ENCODE measurements at regions not wholly inside any gene's neighbourhood (a gene's known extent, or its start where the extent isn't known, plus 50 kb on each side); places are given as distances from the start of the nearest gene placed in this dataset.

DNA sequence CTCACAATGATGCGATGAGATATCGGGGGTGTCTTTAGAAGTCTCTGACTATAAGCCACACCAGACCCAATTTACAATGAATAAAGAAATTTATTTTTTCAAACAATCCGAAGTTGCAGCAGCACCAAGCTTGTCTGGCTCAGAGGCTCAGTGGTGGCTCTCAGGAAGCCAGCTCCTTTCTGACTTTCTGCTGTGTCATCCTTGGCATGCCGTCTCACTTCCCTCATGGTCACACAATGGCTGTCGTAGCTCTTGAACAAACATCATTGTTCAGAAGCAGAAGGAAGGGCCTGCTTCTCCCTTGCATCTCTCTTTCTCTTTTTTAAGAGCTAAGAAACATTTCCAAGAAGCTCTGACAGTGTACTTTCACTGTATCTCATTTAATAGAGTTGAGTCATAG, 299.0 kb downstream of the DOK5 start:
- no peak for TF ChIP-seq CTCF (IDR thresholded peaks at IDR 0.05)
- DNase-seq (ENCODE audit: low spot score), result no peak
- H3K4me3 ChIP-seq, result no peak overlapping the region
- H3K27ac ChIP-seq, result no peak overlapping the region

GRCh38 chr20:54773643-54774000, 298.2 kb downstream of the DOK5 start:
- H3K4me3 ChIP-seq, result no peak overlapping the region
- DNase-seq (ENCODE audit: low spot score), result no peak
- no peak for TF ChIP-seq CTCF (IDR thresholded peaks at IDR 0.05)
- H3K27ac ChIP-seq, result no peak overlapping the region

DNA sequence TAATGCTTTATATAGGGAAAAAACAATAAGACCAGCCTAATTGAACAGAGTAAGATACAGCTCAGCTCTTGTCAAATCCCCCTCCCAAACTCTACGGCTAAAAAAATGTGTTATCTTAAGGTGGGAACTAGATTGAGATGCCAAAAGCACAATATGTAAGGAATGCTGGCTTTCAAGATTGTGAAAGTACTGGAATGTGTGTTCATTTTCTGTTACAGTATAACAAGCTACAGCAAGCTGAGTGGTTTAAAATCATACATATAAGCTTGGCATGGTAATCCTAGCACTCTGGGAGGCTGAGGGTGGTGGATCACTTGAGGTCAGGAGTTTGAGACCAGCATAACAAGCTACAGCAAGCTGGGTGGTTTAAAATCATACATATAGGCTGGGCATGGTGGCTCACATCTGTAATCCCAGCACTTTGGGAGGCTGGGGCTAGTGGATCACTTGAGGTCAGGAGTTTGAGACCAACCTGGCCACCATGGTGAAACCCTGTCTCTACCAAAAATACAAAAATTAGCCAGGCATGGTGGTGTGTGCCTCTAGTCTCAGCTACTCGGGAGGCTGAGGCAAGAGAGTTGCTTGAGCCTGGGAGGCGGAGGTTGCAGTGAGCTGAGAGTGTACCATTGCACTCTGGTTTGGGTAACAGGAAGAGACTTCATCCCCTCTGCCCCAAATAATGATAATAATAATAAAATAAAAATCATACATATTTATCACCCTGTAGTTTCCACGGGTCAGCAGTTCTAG, 297.7 kb downstream of the DOK5 start:
- DNase-seq (ENCODE audit: low spot score), result no peak
- Histone ChIP-seq H3K4me3 (no peak overlapping the region), H3K27ac (no peak overlapping the region)
- TF ChIP-seq CTCF (IDR thresholded peaks at IDR 0.05), result no peak

DNA sequence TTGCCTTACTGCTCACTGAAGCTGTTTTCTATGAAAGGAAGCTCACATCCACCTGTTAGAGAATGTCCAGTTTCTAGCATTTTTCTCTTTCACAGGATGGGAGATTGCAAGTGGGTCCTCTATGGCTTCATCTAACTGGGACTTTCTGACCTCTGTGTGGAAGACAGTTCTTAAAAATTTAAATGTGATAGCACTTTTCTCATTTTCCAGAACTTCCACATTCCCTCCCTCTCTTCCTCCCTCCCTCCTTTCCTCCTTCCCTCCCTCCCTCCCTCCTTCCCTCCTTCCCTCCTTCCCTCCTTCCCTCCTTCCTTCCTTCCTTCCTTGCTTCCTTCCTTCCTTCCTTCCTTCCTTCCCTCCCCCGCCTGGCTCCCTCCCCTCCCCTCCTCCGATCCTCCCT, 291.1 kb downstream of the DOK5 start:
- DNase-seq (ENCODE audit: low spot score), result no peak
- H3K4me3 ChIP-seq, result no peak overlapping the region
- TF ChIP-seq CTCF (IDR thresholded peaks at IDR 0.05), result no peak
- H3K27ac ChIP-seq, result no peak overlapping the region

DNA sequence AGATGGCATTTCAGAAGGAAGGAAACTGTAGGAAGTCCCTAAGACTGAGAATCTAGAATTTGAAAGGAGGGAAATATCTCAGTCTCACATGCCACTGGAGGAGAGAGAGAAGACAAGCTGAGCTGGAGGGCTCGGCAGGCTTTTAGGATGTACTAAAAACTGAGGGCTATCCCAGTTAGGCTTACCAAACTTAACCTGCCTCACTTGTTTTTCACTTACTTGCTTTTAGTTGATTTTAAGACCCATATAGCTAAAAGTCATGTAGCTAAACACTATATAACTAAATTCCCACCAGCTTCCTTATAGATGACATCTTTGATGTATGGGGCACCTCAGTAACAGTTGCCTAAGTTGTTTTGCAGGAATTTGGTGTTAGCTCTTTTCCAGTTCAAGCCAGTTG, 288.0 kb downstream of the DOK5 start:
- Histone ChIP-seq H3K27ac (no peak overlapping the region), H3K4me3 (no peak overlapping the region)
- no peak for TF ChIP-seq CTCF (IDR thresholded peaks at IDR 0.05)
- DNase-seq (ENCODE audit: low spot score), result no peak

GRCh38 chr20:54759589-54759988, 284.2 kb downstream of the DOK5 start:
- H3K4me3 ChIP-seq, result no peak overlapping the region
- TF ChIP-seq CTCF (IDR thresholded peaks at IDR 0.05), result no peak
- H3K27ac ChIP-seq, result no peak overlapping the region
- DNase-seq (ENCODE audit: low spot score), result no peak

DNA sequence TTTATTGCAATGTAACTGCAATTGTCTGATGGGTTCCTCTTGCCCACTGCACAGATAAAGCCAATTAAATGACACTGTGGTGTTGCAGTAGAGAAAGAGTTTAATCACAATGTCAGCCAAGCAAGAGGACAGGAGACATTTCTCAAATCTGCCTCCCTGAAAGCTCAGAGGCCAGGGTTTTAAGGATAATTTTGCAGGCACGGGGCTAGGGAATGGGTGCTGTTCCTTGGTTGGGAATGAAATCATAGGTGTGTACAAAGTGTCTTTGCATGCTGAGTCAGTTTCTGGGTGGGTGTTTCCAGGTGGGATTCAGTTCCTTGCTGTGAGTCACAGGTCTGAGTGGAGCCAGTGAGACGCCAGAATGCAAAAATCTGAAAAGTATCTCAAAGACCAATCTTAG, 271.4 kb downstream of the DOK5 start:
- DNase-seq (ENCODE audit: low spot score), result no peak
- no peak overlapping the region for H3K27ac ChIP-seq
- H3K4me3 ChIP-seq, result no peak overlapping the region
- TF ChIP-seq CTCF (IDR thresholded peaks at IDR 0.05), result no peak
